ENCODE measurements at regions not wholly inside any gene's neighbourhood (a gene's known extent, or its start where the extent isn't known, plus 50 kb on each side); places are given as distances from the start of the nearest gene placed in this dataset.

GRCh38 chr4:44842531-44842930 lies 116.2 kb upstream of the GNPDA2 start:
- DNase-seq: no peak
- H3K27ac ChIP-seq: no peak overlapping the region
- H3K9me3 ChIP-seq: no peaks in the 10 kb centered on the region
- H3K4me1 ChIP-seq: no peaks in the 10 kb centered on the region
- intact Hi-C loops (cut with DNase I; ENCODE audit: low total_unique reads): no loop called here
- H3K4me3 ChIP-seq: no peak overlapping the region
- no peaks in the 10 kb centered on the region for H3K36me3 ChIP-seq (ENCODE audit: low read depth, missing control alignments)
- H3K27me3 ChIP-seq: no peaks in the 10 kb centered on the region
- no peak for TF ChIP-seq POLR2A (IDR thresholded peaks at IDR 0.05)
- TF ChIP-seq CTCF (IDR thresholded peaks at IDR 0.05): no peak
- 63 to 64% methylated on average over 4 of the region's 4 CpGs for WGBS, 2 donors

- no peaks in the 10 kb centered on the region for H3K27me3 ChIP-seq
- H3K27ac ChIP-seq: peak overlapping the region; percentile 33 to 41
- no peak overlapping the region for H3K4me3 ChIP-seq
- no peaks in the 10 kb centered on the region for H3K9me3 ChIP-seq
- TF ChIP-seq POLR2A (IDR thresholded peaks at IDR 0.05) (no peak), CTCF (IDR thresholded peaks at IDR 0.05) (no peak)
- WGBS, 2 donors: 24 to 31% methylated on average over 2 of the region's 2 CpGs
- intact Hi-C loops (cut with DNase I; ENCODE audit: low total_unique reads): no loop called here
- DNase-seq: no peak
- H3K4me1 ChIP-seq: no peaks in the 10 kb centered on the region
- H3K36me3 ChIP-seq (ENCODE audit: low read depth, missing control alignments): no peaks in the 10 kb centered on the region
Measured at GRCh38 chr4:44817930-44818329, 91.6 kb upstream of the GNPDA2 start.

GRCh38 chr4:44806071-44806470 lies 79.7 kb upstream of the GNPDA2 start:
- no peak overlapping the region for H3K4me3 ChIP-seq
- intact Hi-C loops (cut with DNase I; ENCODE audit: low total_unique reads): no loop called here
- no peak for DNase-seq
- WGBS, 2 donors: 47 to 70% methylated on average over 2 of the region's 2 CpGs
- H3K36me3 ChIP-seq (ENCODE audit: low read depth, missing control alignments): no peaks in the 10 kb centered on the region
- H3K27me3 ChIP-seq: no peaks in the 10 kb centered on the region
- no peak overlapping the region for H3K27ac ChIP-seq
- TF ChIP-seq POLR2A (IDR thresholded peaks at IDR 0.05): no peak
- H3K9me3 ChIP-seq: no peaks in the 10 kb centered on the region
- no peaks in the 10 kb centered on the region for H3K4me1 ChIP-seq

GRCh38 chr4:44804301-44804700 lies 77.9 kb upstream of the GNPDA2 start:
- Histone ChIP-seq H3K9me3 (no peaks in the 10 kb centered on the region), H3K27me3 (no peaks in the 10 kb centered on the region), H3K36me3 (ENCODE audit: low read depth, missing control alignments) (no peaks in the 10 kb centered on the region), H3K4me3 (no peak overlapping the region), H3K27ac (no peak overlapping the region), H3K4me1 (no peaks in the 10 kb centered on the region)
- DNase-seq: no peak
- TF ChIP-seq CTCF (IDR thresholded peaks at IDR 0.05) (no peak), POLR2A (IDR thresholded peaks at IDR 0.05) (no peak)
- WGBS, 2 donors: 87 to 95% methylated on average over 1 of the region's 1 CpG
- intact Hi-C loops (cut with DNase I; ENCODE audit: low total_unique reads): no loop called here

GRCh38 chr4:44801384-44801783 lies 75.0 kb upstream of the GNPDA2 start:
- no peak for DNase-seq
- no peaks in the 10 kb centered on the region for H3K36me3 ChIP-seq (ENCODE audit: low read depth, missing control alignments)
- no peaks in the 10 kb centered on the region for H3K27me3 ChIP-seq
- intact Hi-C loops (cut with DNase I; ENCODE audit: low total_unique reads): no loop called here
- no peak overlapping the region for H3K4me3 ChIP-seq
- no peaks in the 10 kb centered on the region for H3K4me1 ChIP-seq
- no peaks in the 10 kb centered on the region for H3K9me3 ChIP-seq
- no peak for TF ChIP-seq CTCF (IDR thresholded peaks at IDR 0.05)
- TF ChIP-seq POLR2A (IDR thresholded peaks at IDR 0.05): no peak
- H3K27ac ChIP-seq: no peak overlapping the region
- WGBS, 2 donors: 65 to 79% methylated on average over 1 of the region's 1 CpG
